Neural progenitor cell (in vitro differentiated cells): ENCODE measurements at regions not wholly inside any gene's neighbourhood (a gene's known extent, or its start where the extent isn't known, plus 50 kb on each side); places are given as distances from the start of the nearest gene placed in this dataset.

Experiments
- DNase-seq: peaks from one replicate; pipeline ENCODE4 v3.0.0-alpha.2; 2016; ENCODE audit warnings: low spot score
- H2AFZ ChIP-seq: fragments of 200-600 bp; sonication (generic); replicated peaks from 2 replicates; pipeline ENCODE4 v1.6.1; 2016; ENCODE audit warnings: antibody characterized with exemption
- H3F3A ChIP-seq: fragments of 200-600 bp; sonication (generic); 2 replicates; pipeline ENCODE4 v1.6.1; 2016; ENCODE audit warnings: antibody characterized with exemption, low read depth
- H3K27ac ChIP-seq: fragments of 200-600 bp; sonication (generic); 2 replicates; pipeline ENCODE4 v1.5.1; 2016; ENCODE audit warnings: mild to moderate bottlenecking
- H3K27me3 ChIP-seq: fragments of 200-600 bp; sonication (generic); 2 replicates; pipeline ENCODE4 v1.6.1; 2016; ENCODE audit warnings: mild to moderate bottlenecking, moderate library complexity
- H3K36me3 ChIP-seq: fragments of 200-600 bp; sonication (generic); 2 replicates; pipeline ENCODE4 v1.5.1; 2016
- H3K4me1 ChIP-seq: fragments of 200-600 bp; sonication (generic); 2 replicates; pipeline ENCODE4 v1.6.1; 2016; ENCODE audit warnings: mixed run types
- H3K4me2 ChIP-seq: fragments of 200-600 bp; sonication (generic); 2 replicates; pipeline ENCODE4 v1.6.1; 2016
- H3K4me3 ChIP-seq: fragments of 200-600 bp; sonication (generic); 2 replicates; pipeline ENCODE4 v1.5.1; 2016
- H3K79me2 ChIP-seq: fragments of 200-600 bp; sonication (generic); 2 replicates; pipeline ENCODE4 v1.6.1; 2016; ENCODE audit warnings: low read depth
- H3K9ac ChIP-seq: fragments of 200-600 bp; sonication (generic); 2 replicates; pipeline ENCODE4 v1.6.1; 2016
- H3K9me3 ChIP-seq: fragments of 200-600 bp; sonication (generic); 2 replicates; pipeline ENCODE4 v1.5.1; 2016; ENCODE audit warnings: low read depth
- H4K20me1 ChIP-seq: fragments of 200-600 bp; sonication (generic); 2 replicates; pipeline ENCODE4 v1.6.1; 2016; ENCODE audit warnings: low read depth
- H3K27ac Mint-ChIP-seq: 3 replicates; pipeline ENCODE4 v1.8.0; 2021; ENCODE audit warnings: mixed read lengths
- H3K27me3 Mint-ChIP-seq: 2 replicates; pipeline ENCODE4 v1.8.0; 2022; ENCODE audit warnings: low read depth, mild to moderate bottlenecking, inconsistent platforms, moderate library complexity, mixed read lengths; ENCODE audit not compliant: insufficient read depth
- H3K36me3 Mint-ChIP-seq: 3 replicates; pipeline ENCODE4 v1.8.0; 2021; ENCODE audit warnings: mixed read lengths
- H3K4me1 Mint-ChIP-seq: 3 replicates; pipeline ENCODE4 v1.8.0; 2021; ENCODE audit warnings: mixed read lengths
- H3K4me3 Mint-ChIP-seq: 3 replicates; pipeline ENCODE4 v1.8.0; 2021; ENCODE audit warnings: mild to moderate bottlenecking, moderate library complexity, mixed read lengths
- H3K9me3 Mint-ChIP-seq: 3 replicates; pipeline ENCODE4 v1.8.0; 2020; ENCODE audit warnings: mixed read lengths
- EZH2 ChIP-seq: fragments of 200-600 bp; sonication (generic); IDR thresholded peaks from 2 replicates; pipeline ENCODE4 v1.6.1; 2017; ENCODE audit warnings: antibody characterized with exemption, mild to moderate bottlenecking, moderate library complexity
- EZH2phosphoT487 ChIP-seq: fragments of 200-600 bp; sonication (generic); IDR thresholded peaks from 2 replicates; pipeline ENCODE4 v1.6.1; 2017; ENCODE audit warnings: antibody characterized with exemption
- TF ChIP-seq, protein P1 (sequence below): fragments of 200-600 bp; sonication (generic); IDR thresholded peaks from 2 replicates; pipeline ENCODE4 v1.5.1; 2017; ENCODE audit warnings: antibody characterized with exemption, mild to moderate bottlenecking

- TF ChIP-seq EZH2phosphoT487 (no peak), EZH2 (no peak)
- TF ChIP-seq, protein P1, sequence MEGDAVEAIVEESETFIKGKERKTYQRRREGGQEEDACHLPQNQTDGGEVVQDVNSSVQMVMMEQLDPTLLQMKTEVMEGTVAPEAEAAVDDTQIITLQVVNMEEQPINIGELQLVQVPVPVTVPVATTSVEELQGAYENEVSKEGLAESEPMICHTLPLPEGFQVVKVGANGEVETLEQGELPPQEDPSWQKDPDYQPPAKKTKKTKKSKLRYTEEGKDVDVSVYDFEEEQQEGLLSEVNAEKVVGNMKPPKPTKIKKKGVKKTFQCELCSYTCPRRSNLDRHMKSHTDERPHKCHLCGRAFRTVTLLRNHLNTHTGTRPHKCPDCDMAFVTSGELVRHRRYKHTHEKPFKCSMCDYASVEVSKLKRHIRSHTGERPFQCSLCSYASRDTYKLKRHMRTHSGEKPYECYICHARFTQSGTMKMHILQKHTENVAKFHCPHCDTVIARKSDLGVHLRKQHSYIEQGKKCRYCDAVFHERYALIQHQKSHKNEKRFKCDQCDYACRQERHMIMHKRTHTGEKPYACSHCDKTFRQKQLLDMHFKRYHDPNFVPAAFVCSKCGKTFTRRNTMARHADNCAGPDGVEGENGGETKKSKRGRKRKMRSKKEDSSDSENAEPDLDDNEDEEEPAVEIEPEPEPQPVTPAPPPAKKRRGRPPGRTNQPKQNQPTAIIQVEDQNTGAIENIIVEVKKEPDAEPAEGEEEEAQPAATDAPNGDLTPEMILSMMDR: peak; percentile 10
- H3K9me3 Mint-ChIP-seq: no peaks in the 10 kb centered on the region
- no peak overlapping the region for H3K27ac Mint-ChIP-seq
- Histone ChIP-seq H3K79me2 (no peaks in the 10 kb centered on the region), H3K4me1 (no peaks in the 10 kb centered on the region), H3K4me2 (no peak overlapping the region), H3K27ac (no peak overlapping the region), H3K27me3 (no peaks in the 10 kb centered on the region), H3F3A (no peaks in the 10 kb centered on the region), H3K4me3 (no peak overlapping the region), H2AFZ (no peak overlapping the region), H3K36me3 (no peaks in the 10 kb centered on the region), H4K20me1 (no peaks in the 10 kb centered on the region), H3K9me3 (no peaks in the 10 kb centered on the region), H3K9ac (no peak overlapping the region)
- no peaks in the 10 kb centered on the region for H3K36me3 Mint-ChIP-seq
- no peak overlapping the region for H3K4me3 Mint-ChIP-seq
- H3K27me3 Mint-ChIP-seq: peaks cover 4% of the 10 kb centered on the region
- no peak for DNase-seq
- H3K4me1 Mint-ChIP-seq: no peaks in the 10 kb centered on the region
Observed at GRCh38 chr22:48803948-48804810, 1023.5 kb downstream of the BRD1 start.

GRCh38 chr22:48803171-48803947 is 1024.3 kb downstream of the BRD1 start:
- DNase-seq: no peak
- no peaks in the 10 kb centered on the region for H3K27me3 ChIP-seq
- Mint-ChIP-seq H3K27me3 (peaks cover 4% of the 10 kb centered on the region), H3K9me3 (no peaks in the 10 kb centered on the region), H3K27ac (no peak overlapping the region), H3K4me1 (no peaks in the 10 kb centered on the region), H3K4me3 (no peak overlapping the region), H3K36me3 (no peaks in the 10 kb centered on the region)
- TF ChIP-seq EZH2 (no peak), EZH2phosphoT487 (no peak)
- TF ChIP-seq, protein P1: no peak
- no peaks in the 10 kb centered on the region for H4K20me1 ChIP-seq
- no peak overlapping the region for H2AFZ ChIP-seq
- no peak overlapping the region for H3K9ac ChIP-seq
- H3K9me3 ChIP-seq: no peaks in the 10 kb centered on the region
- no peaks in the 10 kb centered on the region for H3K36me3 ChIP-seq
- no peak overlapping the region for H3K27ac ChIP-seq
- H3K4me3 ChIP-seq: no peak overlapping the region
- H3K4me1 ChIP-seq: no peaks in the 10 kb centered on the region
- H3K4me2 ChIP-seq: no peak overlapping the region
- no peaks in the 10 kb centered on the region for H3K79me2 ChIP-seq
- H3F3A ChIP-seq: no peaks in the 10 kb centered on the region

- Histone ChIP-seq H3F3A (no peaks in the 10 kb centered on the region), H3K4me2 (no peak overlapping the region), H3K27ac (no peak overlapping the region), H3K36me3 (no peaks in the 10 kb centered on the region), H3K4me3 (no peak overlapping the region), H3K79me2 (no peaks in the 10 kb centered on the region), H3K9ac (no peak overlapping the region), H3K4me1 (no peaks in the 10 kb centered on the region), H2AFZ (no peak overlapping the region), H3K27me3 (no peaks in the 10 kb centered on the region), H4K20me1 (no peaks in the 10 kb centered on the region), H3K9me3 (no peaks in the 10 kb centered on the region)
- Mint-ChIP-seq H3K27ac (no peak overlapping the region), H3K4me3 (no peak overlapping the region), H3K4me1 (no peaks in the 10 kb centered on the region), H3K9me3 (no peaks in the 10 kb centered on the region), H3K36me3 (no peaks in the 10 kb centered on the region), H3K27me3 (peaks cover 4% of the 10 kb centered on the region)
- TF ChIP-seq, protein P1: no peak
- no peak for TF ChIP-seq EZH2phosphoT487
- TF ChIP-seq EZH2: no peak
- no peak for DNase-seq
Observed at GRCh38 chr22:48802576-48802975, 1025.1 kb downstream of the BRD1 start.
